Astrocyte (in vitro differentiated cells and primary cell): ENCODE measurements at regions not wholly inside any gene's neighbourhood (a gene's known extent, or its start where the extent isn't known, plus 50 kb on each side); places are given as distances from the start of the nearest gene placed in this dataset.

Experiments used
- CTCF ChIP-seq: IDR thresholded peaks from 2 replicates; pipeline ENCODE4 v1.5.1; 2011; ENCODE audit warnings: low read depth, mild to moderate bottlenecking, inconsistent platforms, low read length, moderate library complexity; ENCODE audit not compliant: insufficient read depth
- EZH2 ChIP-seq: IDR thresholded peaks from 2 replicates; pipeline ENCODE4 v1.6.1; 2012; ENCODE audit warnings: mild to moderate bottlenecking, low read length, inconsistent platforms; ENCODE audit not compliant: insufficient read depth

- TF ChIP-seq CTCF (no peak), EZH2 (no peak)
Observed at GRCh38 chr15:66883284-66883911, 181.4 kb downstream of the SMAD6 start.
